DND-41 (cell line): ENCODE measurements at regions not wholly inside any gene's neighbourhood (a gene's known extent, or its start where the extent isn't known, plus 50 kb on each side); places are given as distances from the start of the nearest gene placed in this dataset.
A peak's percentile ranks its signal among the peaks of the same experiment; 100 is the strongest.

ENCODE experiments used
- ATAC-seq: fragments of 200-7000 bp; cut with Tn5 transposase; 3 replicates; pipeline ENCODE4 v1.9.1; 2021; ENCODE audit warnings: low read depth; ENCODE audit not compliant: insufficient read depth
- DNase-seq: peaks from one replicate; pipeline ENCODE4 v3.0.0-alpha.2; 2020
- H2AFZ ChIP-seq: 2 replicates; pipeline ENCODE4 v1.6.0; 2012; ENCODE audit warnings: low read depth, low read length
- H3K27ac ChIP-seq: 2 replicates; pipeline ENCODE4 v1.5.1; 2012; ENCODE audit warnings: low read length, inconsistent platforms
- H3K27me3 ChIP-seq: fragments of 200-600 bp; sonication (generic); 2 replicates; pipeline ENCODE4 v1.6.0; 2012; ENCODE audit warnings: low read length, mild to moderate bottlenecking, inconsistent platforms; ENCODE audit not compliant: insufficient read depth, poor library complexity
- H3K36me3 ChIP-seq: 2 replicates; pipeline ENCODE4 v1.5.1; 2012; ENCODE audit warnings: low read length, inconsistent platforms; ENCODE audit not compliant: insufficient read depth
- H3K4me1 ChIP-seq: 2 replicates; pipeline ENCODE4 v1.5.1; 2012; ENCODE audit warnings: mild to moderate bottlenecking, low read length; ENCODE audit not compliant: insufficient read depth
- H3K4me2 ChIP-seq: 2 replicates; pipeline ENCODE4 v1.6.0; 2012; ENCODE audit warnings: mild to moderate bottlenecking, moderate library complexity, low read length, inconsistent platforms; ENCODE audit not compliant: insufficient read depth
- H3K4me3 ChIP-seq, 2 experiments: fragments of 200-600 bp in 1 of 2; shearing (Covaris generic) in 1 of 2; 2 replicates each; pipeline ENCODE4 v1.5.1; 2012 to 2016; ENCODE audit warnings: inconsistent platforms in 2 of 2, low read length in 2 of 2, mild to moderate bottlenecking in 2 of 2, low read depth in 1 of 2, moderate library complexity in 1 of 2
- H3K79me2 ChIP-seq: 2 replicates; pipeline ENCODE4 v1.6.0; 2012; ENCODE audit warnings: low read length, inconsistent platforms; ENCODE audit not compliant: insufficient read depth
- H3K9ac ChIP-seq: 2 replicates; pipeline ENCODE4 v1.6.0; 2012; ENCODE audit warnings: low read depth, mild to moderate bottlenecking, inconsistent platforms, low read length, moderate library complexity
- H3K9me3 ChIP-seq: 2 replicates; pipeline ENCODE4 v1.5.1; 2012; ENCODE audit warnings: low read length, moderate library complexity, mild to moderate bottlenecking, inconsistent platforms; ENCODE audit not compliant: insufficient read depth, severe bottlenecking
- H4K20me1 ChIP-seq: 2 replicates; pipeline ENCODE4 v1.6.0; 2012; ENCODE audit warnings: low read length; ENCODE audit not compliant: insufficient read depth
- CTCF ChIP-seq: IDR thresholded peaks from 2 replicates; pipeline ENCODE4 v1.5.1; 2012; ENCODE audit warnings: borderline replicate concordance, low read length, moderate library complexity, mild to moderate bottlenecking; ENCODE audit not compliant: poor library complexity, severe bottlenecking; ENCODE audit errors: extremely low read depth
- EZH2 ChIP-seq: IDR thresholded peaks from 3 replicates; pipeline ENCODE4 v1.6.1; 2012; ENCODE audit warnings: borderline replicate concordance, low read depth, mild to moderate bottlenecking, moderate library complexity, low read length, inconsistent platforms; ENCODE audit not compliant: severe bottlenecking

DNA sequence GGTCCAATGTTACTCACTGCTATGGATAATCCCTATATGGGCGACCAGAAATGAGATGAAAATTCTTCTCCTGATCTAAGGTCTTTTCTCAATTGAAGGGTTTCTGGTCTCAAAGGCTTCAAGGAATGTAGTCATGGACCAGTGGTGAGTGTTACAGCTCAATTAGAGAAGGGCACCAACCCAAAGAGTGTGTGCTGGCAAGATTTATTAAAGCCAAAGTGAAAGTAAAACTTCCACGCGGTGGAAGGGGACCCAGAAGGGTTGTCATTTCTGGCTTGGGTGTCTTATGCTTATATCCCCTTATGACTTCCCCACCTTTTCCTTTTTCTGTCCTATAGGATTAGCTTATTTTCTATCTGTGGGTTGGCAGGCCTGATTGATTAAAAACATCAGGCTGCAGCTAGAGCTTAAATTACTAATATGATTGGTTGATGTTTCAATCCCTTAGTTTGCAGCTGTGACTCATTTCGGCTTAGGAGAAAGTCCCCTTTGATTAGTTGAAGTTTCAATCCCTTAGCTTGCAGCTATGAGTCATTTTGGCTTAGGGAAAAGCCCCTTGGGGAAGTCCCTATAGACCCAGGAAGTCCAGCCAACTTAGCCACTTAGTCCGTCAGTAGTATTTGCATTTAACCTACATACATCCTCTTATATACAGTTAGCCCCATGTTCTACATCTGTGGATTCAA lies 179.5 kb upstream of the NLGN4Y start:
- Histone ChIP-seq H2AFZ (peak overlapping the region; percentile 68), H3K4me1 (peaks cover 35% of the 10 kb centered on the region), H3K4me2 (peak overlapping the region; percentile 76), H3K27ac (peak overlapping the region; percentile 87), H3K9me3 (no peaks in the 10 kb centered on the region), H3K79me2 (no peaks in the 10 kb centered on the region), H3K4me3 (peak overlapping the region; percentile 20 to 59; a peak in 3 of 4 replicates), H3K9ac (peak overlapping the region; percentile 54), H3K36me3 (no peaks in the 10 kb centered on the region), H3K27me3 (no peaks in the 10 kb centered on the region), H4K20me1 (no peaks in the 10 kb centered on the region)
- TF ChIP-seq EZH2 = no peak
- TF ChIP-seq CTCF = no peak
- ATAC-seq = peak; percentile 66
- DNase-seq = peak; percentile 37

DNA sequence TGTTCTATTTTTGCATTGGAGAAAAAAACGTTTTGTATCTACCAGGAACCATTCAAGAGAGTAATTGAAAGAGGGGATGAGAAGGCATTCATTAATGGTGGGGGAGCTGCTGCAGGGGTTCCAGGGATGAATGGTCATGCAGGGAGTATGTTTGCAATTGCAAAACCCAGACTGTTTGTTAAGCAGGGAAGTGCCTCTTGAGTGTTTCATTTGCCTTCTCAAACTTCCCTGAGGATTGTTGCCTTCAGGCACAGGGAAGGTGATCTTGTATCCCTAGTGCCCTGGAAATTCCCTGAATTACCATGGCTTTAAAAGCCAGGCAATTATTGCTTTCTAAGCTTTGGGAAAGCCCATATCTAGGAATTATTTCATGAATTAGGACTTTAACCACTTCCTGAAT lies 172.7 kb upstream of the NLGN4Y start:
- peaks cover 6% of the 10 kb centered on the region; the same call in 1 of the 2 replicates for H3K4me1 ChIP-seq
- H2AFZ ChIP-seq = no peak overlapping the region
- TF ChIP-seq EZH2 (no peak), CTCF (no peak)
- H3K4me2 ChIP-seq = no peak overlapping the region
- no peak overlapping the region for H3K27ac ChIP-seq
- ATAC-seq (no peak), DNase-seq (no peak)
- H3K9ac ChIP-seq = no peak overlapping the region
- H3K4me3 ChIP-seq = no peak overlapping the region
- H4K20me1 ChIP-seq = no peaks in the 10 kb centered on the region
- H3K9me3 ChIP-seq = no peaks in the 10 kb centered on the region
- no peaks in the 10 kb centered on the region for H3K79me2 ChIP-seq
- no peaks in the 10 kb centered on the region for H3K27me3 ChIP-seq
- H3K36me3 ChIP-seq = no peaks in the 10 kb centered on the region

DNA sequence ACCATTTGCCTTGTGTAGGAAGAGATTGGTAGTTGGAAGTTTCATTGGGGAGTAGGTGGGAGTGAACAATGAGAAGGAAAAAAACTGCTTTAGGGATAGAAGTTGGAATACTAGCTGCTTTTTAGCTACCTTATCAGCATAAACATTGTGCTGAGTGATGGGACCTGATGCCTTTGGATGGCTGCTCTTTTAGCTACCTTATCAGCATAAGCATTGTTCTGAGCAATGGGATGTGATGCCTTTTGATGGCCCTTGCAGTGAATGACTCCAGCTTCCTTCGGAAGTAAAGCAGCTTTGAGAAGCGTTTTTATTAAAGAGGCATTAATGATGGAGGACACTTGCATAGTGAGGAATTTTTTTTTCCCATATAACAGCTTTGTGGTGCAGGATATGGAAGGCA lies 168.2 kb upstream of the NLGN4Y start:
- Histone ChIP-seq H3K4me1 (no peaks in the 10 kb centered on the region), H3K9ac (no peak overlapping the region), H3K27me3 (no peaks in the 10 kb centered on the region), H3K4me2 (no peak overlapping the region), H3K9me3 (no peaks in the 10 kb centered on the region), H3K27ac (no peak overlapping the region), H4K20me1 (no peaks in the 10 kb centered on the region), H3K79me2 (no peaks in the 10 kb centered on the region), H2AFZ (no peak overlapping the region), H3K36me3 (no peaks in the 10 kb centered on the region), H3K4me3 (no peak overlapping the region)
- TF ChIP-seq EZH2 (no peak), CTCF (no peak)
- ATAC-seq (no peak), DNase-seq (no peak)
